Activated naive CD4-positive, alpha-beta T cell treated with Interleukin-2 at 50 U/mL for 16 hours (primary cell): ENCODE measurements at regions not wholly inside any gene's neighbourhood (a gene's known extent, or its start where the extent isn't known, plus 50 kb on each side); places are given as distances from the start of the nearest gene placed in this dataset.

Experiments
- DNase-seq: peaks from one replicate; pipeline ENCODE4 v3.0.0-alpha.2; 2020

DNA sequence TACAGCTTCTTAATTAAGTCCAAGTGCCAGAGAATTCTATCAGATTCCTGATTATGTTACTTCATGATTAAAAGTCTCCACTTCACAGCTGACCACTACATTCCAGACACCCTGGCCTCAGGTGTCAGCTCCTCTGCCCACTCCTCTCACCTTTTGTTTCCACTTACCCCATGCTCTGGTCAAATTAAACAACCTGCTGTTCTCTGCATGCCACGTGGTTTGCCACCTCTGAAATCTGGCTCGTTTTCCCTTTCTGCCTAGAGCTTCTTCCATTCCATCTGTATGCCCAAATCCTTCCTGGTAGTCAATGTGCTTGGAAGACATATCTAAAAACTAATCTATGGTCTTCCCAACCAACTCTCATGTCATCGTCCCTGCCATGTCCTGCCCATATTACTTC is 158.6 kb downstream of the ICE1 start:
- no peak for DNase-seq

DNA sequence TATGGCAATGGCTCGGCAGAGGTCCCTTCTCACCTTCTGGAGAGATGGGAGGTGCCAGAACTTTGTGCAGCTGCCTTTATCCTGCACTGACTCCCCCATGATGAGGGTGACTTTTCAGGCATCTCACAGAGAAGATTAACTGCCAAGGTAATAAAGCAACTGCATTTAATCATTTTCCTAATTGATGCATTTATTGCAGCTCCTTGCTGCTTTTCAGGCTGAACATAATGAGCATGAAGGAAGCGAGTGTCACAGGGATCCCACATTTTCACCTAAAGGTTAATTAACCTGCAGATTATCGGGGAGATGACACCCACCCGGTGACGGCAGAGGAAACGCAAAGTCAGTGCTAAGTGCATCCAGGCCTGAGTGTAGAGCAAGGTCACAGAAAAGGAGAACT is 154.3 kb downstream of the ICE1 start:
- DNase-seq, result no peak

DNA sequence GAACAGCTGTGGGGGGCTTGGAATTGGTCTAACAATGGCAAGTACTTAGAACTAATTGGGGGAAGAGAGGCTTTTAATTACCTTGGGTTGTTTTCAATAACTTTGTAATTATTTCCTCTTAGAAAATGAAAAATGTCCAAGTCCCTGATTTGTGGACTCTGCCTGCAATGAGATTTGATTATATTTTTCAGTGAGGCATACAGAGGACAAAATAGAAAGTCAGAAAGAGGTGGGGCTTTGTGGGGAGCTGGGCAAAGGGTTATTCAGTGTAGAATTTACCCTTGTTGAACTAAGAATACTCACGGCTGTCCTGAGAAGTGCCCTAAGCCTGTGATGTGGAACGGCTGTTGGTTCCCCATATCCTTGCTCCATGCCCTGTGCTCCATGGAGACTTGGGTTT is 153.0 kb downstream of the ICE1 start:
- no peak for DNase-seq

DNA sequence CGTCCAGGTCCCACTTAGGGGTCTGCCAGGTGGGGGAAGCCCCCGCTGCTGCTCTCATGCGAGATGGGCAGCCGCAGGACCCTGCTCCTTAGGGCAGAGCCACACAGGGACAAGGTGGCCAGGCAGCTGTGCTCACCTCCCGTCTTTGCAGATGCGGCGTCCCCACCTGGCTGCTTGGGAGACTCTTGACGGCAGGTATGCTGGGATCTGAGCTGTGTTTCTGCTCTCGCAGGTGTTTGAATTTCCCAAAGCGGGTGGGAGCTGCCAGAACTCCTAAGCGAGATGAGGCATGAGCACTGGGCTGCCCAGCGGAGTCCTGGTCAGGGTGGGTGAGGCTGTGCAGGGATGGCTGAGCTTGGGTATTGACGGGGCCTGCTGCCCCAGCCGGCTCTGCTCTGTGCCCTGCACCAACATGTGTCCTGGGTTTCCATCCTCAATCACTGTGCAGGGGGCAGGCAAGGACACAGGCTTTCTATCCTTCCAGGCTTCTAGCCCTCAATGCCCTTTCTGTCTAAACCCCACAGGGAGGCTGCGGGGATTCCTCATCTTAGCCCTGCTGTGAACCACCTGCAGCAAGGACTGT is 151.4 kb downstream of the ICE1 start:
- no peak for DNase-seq

DNA sequence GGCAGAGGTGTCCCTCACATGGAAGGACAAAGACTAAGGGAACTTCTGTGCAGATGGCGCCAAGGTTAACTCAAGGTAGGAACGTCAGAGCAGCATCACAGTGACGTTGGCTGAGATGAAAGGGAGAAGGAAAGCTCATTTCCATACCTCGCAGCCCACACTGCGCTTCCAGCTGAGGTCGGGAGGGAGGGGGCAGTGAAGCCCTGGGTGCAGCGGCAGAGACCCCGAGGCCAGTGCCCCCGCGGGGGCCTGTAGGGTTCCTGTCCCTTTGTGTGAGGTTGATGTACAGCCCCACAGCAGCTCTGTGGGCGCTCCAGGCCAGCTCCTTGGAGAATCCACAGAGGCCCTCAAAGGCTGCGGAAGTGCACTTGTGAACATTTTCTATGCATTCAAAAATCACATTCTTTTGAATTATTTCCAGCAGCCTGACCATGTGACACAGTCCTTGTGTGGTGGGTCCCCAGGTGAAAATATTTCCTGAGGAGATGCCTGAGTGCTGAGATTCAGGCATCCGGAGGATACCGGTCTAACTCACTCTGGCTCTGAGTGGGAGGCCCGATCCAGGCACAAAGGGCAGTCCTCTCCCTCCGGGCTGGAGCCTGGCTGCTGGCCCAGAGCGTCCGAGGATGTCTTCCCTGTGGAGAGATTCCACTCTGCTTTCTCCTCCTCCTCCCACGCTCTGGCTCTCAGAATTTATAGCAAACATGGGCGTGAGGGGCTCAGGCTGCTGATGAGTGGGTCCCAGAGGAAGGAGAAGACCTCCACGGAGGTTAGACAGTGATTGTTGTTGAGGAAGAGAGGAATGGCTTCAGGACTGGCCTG is 150.7 kb downstream of the ICE1 start:
- no peak for DNase-seq

DNA sequence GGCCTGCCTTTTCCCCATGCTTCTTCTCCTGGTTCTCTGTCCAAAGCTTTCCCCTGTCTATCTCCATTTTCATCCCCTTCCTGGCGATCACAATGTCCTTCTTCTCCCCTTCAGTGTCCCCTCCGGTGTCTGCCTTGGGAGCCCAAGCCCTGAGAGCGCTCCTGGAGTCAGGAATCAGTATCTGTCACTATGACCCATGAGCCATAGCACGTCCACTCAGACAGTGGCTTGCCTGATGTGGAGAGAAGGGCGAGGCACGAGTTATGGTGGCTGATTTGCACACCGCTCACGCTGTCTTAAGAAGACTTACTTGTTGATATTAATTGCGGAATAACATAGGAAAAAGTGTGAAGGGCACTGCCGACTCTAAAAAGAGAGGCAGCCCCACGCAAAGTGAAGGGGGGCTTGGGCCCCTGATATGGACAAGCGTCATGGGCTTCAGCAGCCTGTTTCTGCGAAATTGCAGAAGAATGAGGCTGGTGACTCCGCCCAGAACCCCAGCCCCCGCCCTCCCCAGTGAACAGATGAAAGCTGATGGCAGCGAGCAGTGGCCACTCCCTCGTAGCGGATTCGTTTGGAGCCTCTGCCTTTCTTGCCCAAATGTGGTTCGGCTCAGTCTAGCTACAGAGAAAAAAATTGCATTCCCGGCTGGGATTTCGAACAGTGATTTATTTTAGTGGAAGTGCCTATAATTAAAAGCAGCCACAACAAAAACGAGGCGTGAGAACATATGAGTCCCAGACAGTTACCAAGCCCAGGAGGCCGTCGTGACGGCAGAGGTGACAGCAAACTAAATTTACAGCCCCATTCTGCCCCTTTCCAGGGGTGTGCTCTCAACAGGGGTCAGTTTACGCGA is 149.8 kb downstream of the ICE1 start:
- no peak for DNase-seq

DNA sequence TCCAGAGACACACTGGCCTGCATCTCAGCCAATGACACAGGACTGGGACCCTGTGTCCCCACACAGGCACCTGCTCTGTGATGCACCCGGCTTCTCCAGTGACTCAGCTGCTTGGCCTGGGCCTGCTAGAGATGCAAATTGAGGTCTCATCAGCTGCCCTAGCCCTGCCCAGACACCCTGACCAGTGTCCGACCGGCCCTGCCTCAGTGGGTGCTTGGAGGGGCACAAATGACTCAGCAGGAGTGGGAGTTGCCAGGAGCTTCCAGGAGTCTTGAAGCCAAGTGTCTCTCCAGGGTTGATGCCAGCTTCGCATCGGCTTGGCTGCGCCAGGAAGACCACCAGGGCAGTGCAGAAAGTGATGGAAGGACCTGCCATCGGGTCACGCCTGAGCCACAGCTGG is 148.2 kb downstream of the ICE1 start:
- no peak for DNase-seq

DNA sequence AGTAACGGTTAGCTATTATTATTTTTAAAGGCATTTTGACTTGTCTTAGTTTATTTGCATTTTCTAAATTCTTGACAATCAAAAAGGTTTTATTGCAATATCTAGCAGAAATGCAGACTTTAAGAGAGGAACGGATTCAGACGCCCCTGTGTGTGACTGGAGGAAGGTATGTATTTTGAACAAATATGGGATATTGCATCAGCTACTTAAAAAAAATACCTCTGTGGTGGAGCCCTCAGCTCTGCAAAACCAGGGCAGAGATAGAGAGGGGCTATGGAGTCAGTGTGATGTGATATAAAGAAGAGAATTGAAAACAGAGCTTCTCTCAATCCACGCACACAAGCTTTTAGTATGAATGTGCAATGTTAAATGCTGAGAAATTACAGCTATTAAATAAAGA is 142.4 kb downstream of the ICE1 start:
- DNase-seq, result no peak

DNA sequence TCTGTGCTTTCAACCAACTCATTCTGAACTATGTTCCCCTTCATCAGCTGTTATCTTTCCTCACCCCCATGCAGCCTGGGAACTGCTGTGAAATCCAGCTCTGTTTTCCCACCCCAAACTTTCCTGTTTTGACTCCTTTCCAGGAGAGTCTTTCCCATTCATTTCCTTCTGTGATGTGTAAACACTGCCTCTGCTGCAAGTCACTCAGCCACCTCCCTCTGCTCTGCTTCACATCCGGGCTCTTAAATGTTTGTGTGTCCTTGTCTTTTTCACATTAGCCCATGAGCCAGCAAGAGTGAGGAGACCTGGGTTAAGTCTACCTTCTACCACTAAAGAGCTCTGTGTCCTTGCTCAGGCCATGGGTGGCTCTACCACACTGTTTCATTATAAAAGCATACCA is 137.5 kb downstream of the ICE1 start:
- DNase-seq, result no peak

DNA sequence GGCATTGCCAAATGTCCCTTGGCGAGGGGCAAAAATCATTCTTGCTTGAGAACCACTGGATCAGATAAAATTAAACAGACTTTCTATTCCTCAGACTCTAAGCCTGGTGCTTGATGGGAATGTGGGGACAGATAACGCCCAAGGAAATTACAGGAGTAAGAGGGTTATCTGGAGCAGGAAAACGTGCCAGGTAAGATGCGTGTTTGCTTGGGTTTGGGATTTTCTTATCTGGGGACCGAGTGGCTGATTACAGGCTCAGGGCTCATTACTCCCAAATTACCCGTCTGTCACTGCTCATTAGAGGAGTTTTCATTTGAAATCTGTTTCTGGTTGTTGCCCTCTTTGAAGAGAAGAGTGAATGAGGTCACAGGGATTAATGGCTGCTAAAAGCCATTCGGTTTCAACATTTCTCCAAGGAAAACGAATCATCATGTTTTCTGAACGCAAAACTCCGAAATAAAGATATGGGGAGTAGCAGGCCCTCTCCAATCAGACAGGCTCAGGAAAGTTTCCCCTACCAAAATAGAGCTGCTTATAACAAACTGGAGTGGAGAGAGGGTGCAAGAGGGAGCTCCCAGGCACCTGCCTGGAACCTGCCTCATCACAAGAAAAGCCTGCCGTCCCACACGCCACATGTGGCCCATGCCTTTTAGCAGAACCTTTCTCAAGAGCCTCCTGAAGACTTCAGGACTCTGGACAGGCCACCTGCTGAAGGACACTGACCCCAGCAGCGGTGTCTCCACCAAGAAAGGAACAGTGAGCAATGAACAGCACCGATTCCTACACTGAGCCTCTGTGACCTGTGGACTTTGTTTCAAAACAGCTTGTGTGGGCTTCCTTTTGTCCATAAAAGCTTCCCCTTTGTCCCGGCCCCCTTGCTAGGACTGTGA is 136.4 kb downstream of the ICE1 start:
- DNase-seq, result no peak

DNA sequence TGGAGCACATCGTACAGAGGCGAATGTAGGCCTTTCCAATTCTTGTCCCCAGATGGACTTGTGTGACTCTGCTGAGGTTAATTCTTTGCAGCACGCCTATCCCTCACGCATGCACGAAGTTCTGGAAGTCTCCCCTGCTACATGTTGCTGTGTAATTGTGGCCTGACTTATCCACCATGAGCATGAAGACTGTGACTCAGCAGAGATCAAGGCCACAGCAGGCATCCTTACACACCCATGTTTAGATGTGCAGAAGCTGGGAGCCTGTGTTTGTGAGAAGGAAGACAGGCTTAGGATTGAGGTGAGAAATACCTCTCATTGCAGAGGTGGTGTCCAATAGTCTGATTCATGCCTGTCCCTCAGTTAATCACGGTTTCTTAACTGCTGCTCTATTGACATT is 135.6 kb downstream of the ICE1 start:
- no peak for DNase-seq

DNA sequence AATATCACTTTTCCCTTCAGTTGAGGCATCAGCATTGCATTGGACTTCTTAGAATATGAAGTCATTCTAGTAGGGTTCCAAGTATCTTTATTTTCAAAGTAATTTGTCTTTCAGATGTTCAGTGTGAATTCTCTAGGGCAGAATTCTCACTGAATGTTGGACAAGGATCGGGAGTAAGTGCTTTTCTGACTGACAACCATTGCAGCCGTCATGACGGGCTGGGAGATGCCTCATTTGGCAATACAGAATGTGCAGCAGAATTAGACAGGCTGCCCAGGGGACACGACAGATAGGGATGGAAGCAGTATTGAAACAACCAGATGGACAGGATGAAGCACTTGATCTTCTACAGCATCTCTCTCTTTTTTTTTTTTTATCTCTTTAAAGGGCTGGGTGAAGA is 129.0 kb downstream of the ICE1 start:
- DNase-seq, result no peak

DNA sequence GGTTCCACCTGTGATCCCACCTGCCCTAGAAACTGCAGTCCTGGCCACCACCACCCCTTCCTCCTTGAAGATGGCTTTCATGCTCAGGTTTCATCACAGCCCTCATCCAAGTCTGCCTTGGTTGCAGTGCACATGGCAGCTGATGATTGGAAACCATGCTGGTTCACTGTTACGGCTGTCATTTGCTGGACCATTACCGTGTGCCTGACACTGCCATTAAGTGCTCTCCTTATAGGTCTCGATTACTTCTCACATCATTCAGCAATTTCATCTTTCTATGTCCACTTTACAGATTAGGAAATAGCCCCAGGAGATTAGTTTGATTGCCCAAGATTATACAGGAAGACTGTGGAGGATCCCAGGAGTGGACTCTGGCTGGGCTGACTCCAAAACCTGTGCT is 123.9 kb downstream of the ICE1 start:
- DNase-seq, result no peak

DNA sequence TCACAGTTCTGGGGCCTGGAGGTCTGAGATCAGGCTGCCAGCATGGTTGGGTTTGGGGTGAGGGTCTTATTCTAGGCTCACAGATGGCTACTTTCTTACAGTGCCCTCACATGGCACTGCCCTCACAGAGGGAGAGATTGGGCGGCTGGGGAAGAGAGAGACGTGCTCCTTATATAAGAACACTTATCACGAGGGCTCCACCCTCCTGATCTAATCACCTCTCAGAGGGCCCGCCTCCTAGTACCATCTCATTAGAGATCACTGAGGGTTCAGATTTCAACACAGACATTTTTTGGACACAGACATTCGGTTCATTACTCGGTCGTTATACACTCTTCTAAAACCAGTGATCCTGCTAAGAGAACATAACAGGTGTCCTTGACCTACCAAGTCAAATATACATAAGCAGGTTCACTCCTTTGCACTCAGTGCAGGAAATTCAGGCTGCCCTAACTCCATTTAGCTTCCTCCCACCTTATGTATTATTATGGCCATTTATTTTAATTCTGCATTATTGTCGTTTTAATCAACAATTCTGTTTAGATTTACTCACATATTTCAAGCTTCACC is 121.7 kb downstream of the ICE1 start:
- DNase-seq, result no peak

DNA sequence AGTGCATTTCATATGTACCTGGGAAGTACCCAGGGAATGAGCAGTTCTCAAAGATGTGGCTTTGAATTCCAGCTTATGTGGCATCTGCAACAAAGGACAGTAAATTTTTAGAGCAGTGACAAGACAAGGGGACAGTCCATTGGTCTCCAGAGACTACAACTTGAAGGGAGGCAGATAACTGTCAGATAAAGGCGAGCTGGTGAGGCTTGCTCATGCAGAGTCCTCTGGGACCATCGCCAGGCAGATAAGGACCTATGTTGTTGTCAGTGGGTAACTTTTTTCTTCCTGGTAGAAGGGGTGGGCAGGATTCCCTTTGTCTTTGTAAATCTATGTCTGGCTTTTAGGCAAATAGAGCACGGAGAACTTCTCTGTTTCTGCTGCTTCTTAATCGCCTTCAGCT is 120.2 kb downstream of the ICE1 start:
- DNase-seq, result no peak

DNA sequence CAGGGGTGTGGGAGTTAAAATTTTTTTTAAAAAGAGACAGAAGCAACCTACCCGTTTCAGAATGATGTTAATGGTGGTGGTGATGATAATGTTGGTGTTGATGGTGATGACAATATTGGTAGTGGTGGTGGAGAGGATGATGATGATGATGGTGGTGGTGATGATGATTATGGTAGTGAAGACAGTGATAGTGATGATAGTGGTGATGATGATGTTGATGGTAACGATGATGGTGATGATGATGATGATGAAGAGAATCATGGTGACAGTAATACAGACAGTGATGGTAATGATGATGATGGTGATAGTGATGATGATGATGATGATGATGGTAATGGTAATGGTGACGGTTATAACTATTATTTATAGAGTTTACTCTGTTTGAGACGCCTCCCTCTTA is 117.6 kb downstream of the ICE1 start:
- no peak for DNase-seq
